Psoas muscle (tissue), 7 donors: ENCODE measurements at regions not wholly inside any gene's neighbourhood (a gene's known extent, or its start where the extent isn't known, plus 50 kb on each side); places are given as distances from the start of the nearest gene placed in this dataset.

Experiments used
- ATAC-seq, 4 donors: fragments of 200-7000 bp; cut with Tn5 transposase; one replicate each; pipeline ENCODE4 v1.9.1; 2020; ENCODE audit warnings: moderate library complexity in 3 of 4, mild to moderate bottlenecking in 2 of 4
- DNase-seq, 2 donors: peaks; one replicate each; pipeline ENCODE4 v3.0.0-alpha.2; 2020
- H3K27ac ChIP-seq: fragments of 200-600 bp; one replicate; pipeline ENCODE4 v1.8.0; 2022
- H3K27me3 ChIP-seq, 3 donors: fragments of 200-600 bp in 1 of 3; one replicate each; pipeline versions ENCODE4 v1.6.1 to v1.8.0; 2013 to 2022; ENCODE audit warnings: low read length in 2 of 3, mild to moderate bottlenecking in 2 of 3, moderate library complexity in 1 of 3; ENCODE audit not compliant: insufficient read depth in 3 of 3
- H3K36me3 ChIP-seq, 2 donors: fragments of 200-600 bp in 1 of 2; one replicate each; pipeline versions ENCODE4 v1.6.1 to v1.8.0; 2013 to 2022; ENCODE audit warnings: low read depth in 1 of 2, mild to moderate bottlenecking in 1 of 2, moderate library complexity in 1 of 2; ENCODE audit not compliant: insufficient read depth in 1 of 2
- H3K4me1 ChIP-seq: fragments of 200-600 bp; one replicate; pipeline ENCODE4 v1.8.0; 2022
- H3K4me3 ChIP-seq: fragments of 200-600 bp; one replicate; pipeline ENCODE4 v1.8.0; 2022; ENCODE audit warnings: mild to moderate bottlenecking
- H3K9me3 ChIP-seq: fragments of 200-600 bp; one replicate; pipeline ENCODE4 v1.8.0; 2022
- CTCF ChIP-seq: fragments of 200-600 bp; IDR thresholded peaks from one replicate; pipeline ENCODE4 v1.8.0; 2022; ENCODE audit warnings: antibody characterized with exemption
- WGBS, 3 donors: extraction: QIAGEN DNeasy Blood & Tissue Kit; methylation state at CpG; one replicate each; pipeline versions ENCODE4 v1.1.6 to v1.1.7; 2013; 5-methylcytosine and 5-hydroxymethylcytosine counted together
- intact Hi-C, 2 donors: fragments of 100-400 bp; cut with DNase I; formaldehyde crosslinking; loops; one replicate each; pipeline versions ENCODE4 v1.11.0 to v1.14.2; 2022
- donor health status: healthy with polysubstance abuse.
- donor health status: DM: no; HTN: no; CAD: no; lungs with moderate emphysema.
- donor health status: Bipolar disorder and iron deficiency.
- donor health status: healthy.
- donor health status: DM: yes; HTN: yes; CAD: no.
- donor health status: DM: no; HTN: no; CAD: no.
- donor health status: DM: yes; HTN: yes; CAD: no.

DNA sequence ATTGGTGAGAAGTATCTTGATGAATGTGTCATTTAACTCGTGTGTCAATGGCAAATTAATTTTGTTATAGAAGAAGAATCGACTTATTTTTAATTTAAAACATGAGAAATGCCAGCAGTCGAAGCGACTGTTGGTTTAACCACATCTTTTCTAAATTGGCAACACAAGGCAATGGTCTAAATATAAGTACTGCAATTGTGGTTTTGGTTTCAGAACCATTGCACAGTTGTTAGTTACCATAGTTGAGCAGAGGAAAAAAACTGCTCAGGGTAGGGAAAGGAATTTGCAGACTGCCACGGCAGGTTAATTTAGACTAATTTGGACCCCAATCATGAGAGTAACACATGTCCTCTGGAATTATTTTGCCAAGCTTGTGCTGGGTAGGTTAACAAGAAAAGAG lies 185.6 kb upstream of the RUNX1 start:
- WGBS, 3 donors, result 17 to 32% (median 22%) methylated on average over 5 of the region's 5 CpGs
- peaks cover 26% of the 10 kb centered on the region for H3K4me1 ChIP-seq
- ATAC-seq, result peak; percentile 69 to 87 (median 76)
- H3K4me3 ChIP-seq, result no peak overlapping the region
- DNase-seq, result no peak
- TF ChIP-seq CTCF, result no peak
- no peaks in the 10 kb centered on the region for H3K36me3 ChIP-seq
- H3K9me3 ChIP-seq, result peaks cover 3% of the 10 kb centered on the region
- H3K27me3 ChIP-seq, result no peaks in the 10 kb centered on the region
- intact Hi-C loops, result no loop called here
- peak overlapping the region; percentile 50 for H3K27ac ChIP-seq

GRCh38 chr21:35233756-35234155 lies 184.7 kb upstream of the RUNX1 start:
- Histone ChIP-seq H3K27ac (peak overlapping the region; percentile 50), H3K36me3 (no peaks in the 10 kb centered on the region), H3K4me3 (no peak overlapping the region), H3K9me3 (peaks cover 3% of the 10 kb centered on the region), H3K4me1 (peaks cover 29% of the 10 kb centered on the region), H3K27me3 (no peaks in the 10 kb centered on the region)
- intact Hi-C loops, result no loop called here
- ATAC-seq (no peak), DNase-seq (no peak)
- no peak for TF ChIP-seq CTCF
- 90 to 95% (median 94%) methylated on average over 3 of the region's 3 CpGs for WGBS, 3 donors

GRCh38 chr21:35232545-35233176 lies 183.6 kb upstream of the RUNX1 start:
- WGBS, 3 donors, result 42 to 64% (median 53%) methylated on average over 11 of the region's 11 CpGs
- Histone ChIP-seq H3K9me3 (peaks cover 3% of the 10 kb centered on the region), H3K27me3 (no peaks in the 10 kb centered on the region), H3K27ac (peak overlapping the region; percentile 3), H3K36me3 (no peaks in the 10 kb centered on the region), H3K4me1 (peaks cover 30% of the 10 kb centered on the region), H3K4me3 (no peak overlapping the region)
- DNase-seq, result peak in 1 of 2 donors; percentile 32
- intact Hi-C loops, result no loop called here
- TF ChIP-seq CTCF, result no peak
- ATAC-seq, result peak in 3 of 4 donors; percentile 50 to 58 (median 50)

GRCh38 chr21:35231090-35231489 lies 182.0 kb upstream of the RUNX1 start:
- Histone ChIP-seq H3K27me3 (no peaks in the 10 kb centered on the region), H3K4me1 (peaks cover 46% of the 10 kb centered on the region), H3K36me3 (no peaks in the 10 kb centered on the region), H3K4me3 (no peak overlapping the region), H3K27ac (no peak overlapping the region), H3K9me3 (peaks cover 2% of the 10 kb centered on the region)
- 89 to 95% (median 94%) methylated on average over 2 of the region's 2 CpGs for WGBS, 3 donors
- no peak for ATAC-seq
- intact Hi-C loops, result no loop called here
- no peak for TF ChIP-seq CTCF
- no peak for DNase-seq

DNA sequence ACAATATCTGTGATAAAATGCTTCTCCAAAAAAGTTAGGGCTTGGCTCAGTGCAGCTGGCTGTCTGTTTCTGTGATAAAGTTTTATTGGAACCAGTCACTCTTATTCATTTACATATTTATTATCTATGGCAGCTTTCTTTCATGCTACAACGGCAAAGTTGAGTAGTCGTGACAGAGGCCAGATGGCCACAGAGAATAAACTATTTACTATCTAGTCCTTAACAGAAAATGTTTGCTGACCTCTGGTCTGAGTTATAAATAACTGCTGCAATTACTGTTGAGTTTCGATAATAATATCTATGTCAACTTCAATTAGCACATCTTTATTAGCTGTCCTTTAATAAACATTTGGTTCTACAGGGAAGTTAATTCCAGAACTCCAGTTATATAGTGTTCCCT lies 180.2 kb upstream of the RUNX1 start:
- no peak for DNase-seq
- Histone ChIP-seq H3K27me3 (no peaks in the 10 kb centered on the region), H3K4me3 (no peak overlapping the region), H3K4me1 (peaks cover 52% of the 10 kb centered on the region), H3K27ac (no peak overlapping the region), H3K9me3 (no peaks in the 10 kb centered on the region), H3K36me3 (no peaks in the 10 kb centered on the region)
- no peak for ATAC-seq
- TF ChIP-seq CTCF, result no peak
- WGBS, 3 donors, result 21 to 39% (median 26%) methylated on average over 3 of the region's 3 CpGs
- intact Hi-C loops, result loop anchor here in 1 of 2 donors (10.0 kb wide), 1 partner anchor 174 kb away; no protein-coding TSS in a partner anchor
